HG02885 (cell line): ENCODE measurements at regions not wholly inside any gene's neighbourhood (a gene's known extent, or its start where the extent isn't known, plus 50 kb on each side); places are given as distances from the start of the nearest gene placed in this dataset.

Source experiments
- ATAC-seq: cut with Tn5 transposase; IDR thresholded peaks from one replicate; pipeline ENCODE4 v1.9.1; 2021; ENCODE audit warnings: mild to moderate bottlenecking; ENCODE audit not compliant: unreplicated experiment, poor library complexity

- no peak for ATAC-seq
Observed at GRCh38 chr13:59483501-59484145, 680.1 kb downstream of the DIAPH3 start.

- ATAC-seq, result no peak
Observed at GRCh38 chr13:59487883-59488282, 675.8 kb downstream of the DIAPH3 start.

DNA sequence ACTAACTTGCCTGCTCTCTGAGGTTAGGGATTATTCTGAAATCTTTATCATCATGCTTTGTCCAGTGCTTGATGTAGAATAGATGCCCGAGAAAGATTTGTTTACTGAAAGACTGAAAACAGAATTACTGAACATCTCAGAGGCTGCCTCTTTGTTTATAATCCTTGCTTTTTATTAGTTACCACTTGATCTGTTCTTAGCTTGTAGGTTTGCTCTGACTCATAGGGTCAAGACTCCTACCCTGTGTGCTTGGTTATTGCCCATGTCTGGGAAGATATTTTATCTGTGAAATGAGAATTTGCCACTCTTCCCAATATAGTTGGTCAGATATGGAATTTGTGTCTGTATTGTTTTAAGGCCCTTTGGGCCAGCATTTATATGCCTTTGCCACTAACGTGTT is 675.3 kb downstream of the DIAPH3 start:
- ATAC-seq, result no peak

- no peak for ATAC-seq
Observed at GRCh38 chr13:59490651-59491050, 673.1 kb downstream of the DIAPH3 start.

DNA sequence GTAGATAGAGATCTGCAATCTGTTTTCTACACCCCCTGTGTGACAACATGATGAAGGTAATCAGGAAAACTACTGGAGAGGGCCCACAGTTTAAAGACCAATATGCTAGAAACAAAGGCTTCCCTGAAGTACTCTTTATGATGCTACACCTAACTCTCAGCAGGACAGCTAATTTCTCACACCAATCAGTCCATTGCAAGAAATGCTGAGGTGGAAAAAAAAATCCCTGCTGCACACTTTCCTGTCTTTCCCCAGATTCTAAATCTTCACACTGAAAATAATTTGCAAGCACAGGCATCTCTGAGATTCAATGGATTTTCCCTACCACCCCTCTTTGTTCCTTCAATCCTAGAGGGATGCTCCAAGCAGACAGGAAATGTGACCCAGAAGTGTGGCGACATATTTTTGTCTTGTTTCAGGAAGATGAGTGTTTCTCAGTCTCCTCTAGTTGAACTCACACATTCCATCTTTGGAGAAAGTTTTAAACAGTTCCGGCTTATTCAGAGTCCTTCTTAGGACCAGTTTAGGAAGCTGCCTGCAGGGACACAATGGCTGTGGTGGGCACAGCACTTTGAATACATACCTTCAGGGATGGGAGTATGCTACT is 671.6 kb downstream of the DIAPH3 start:
- no peak for ATAC-seq

GRCh38 chr13:59493436-59493965 is 670.2 kb downstream of the DIAPH3 start:
- no peak for ATAC-seq

DNA sequence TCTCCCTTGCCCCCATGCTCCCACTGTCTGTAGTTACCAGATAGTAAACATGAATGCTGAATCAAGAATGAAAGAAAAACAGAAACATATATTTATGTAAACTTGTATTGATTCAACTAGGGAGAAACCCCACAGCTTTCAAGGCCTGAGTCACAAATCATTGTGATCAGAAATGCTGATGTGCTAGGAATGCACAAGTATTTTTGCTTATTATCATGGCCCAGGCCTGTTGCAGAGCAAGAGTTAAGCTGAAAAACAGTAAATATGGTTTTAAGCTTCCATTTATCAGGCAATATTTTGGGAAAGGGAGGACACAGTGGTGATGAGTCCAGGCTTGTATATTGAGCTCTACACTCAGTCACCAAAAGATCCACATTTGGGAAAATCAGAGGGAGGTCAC is 669.6 kb downstream of the DIAPH3 start:
- no peak for ATAC-seq

DNA sequence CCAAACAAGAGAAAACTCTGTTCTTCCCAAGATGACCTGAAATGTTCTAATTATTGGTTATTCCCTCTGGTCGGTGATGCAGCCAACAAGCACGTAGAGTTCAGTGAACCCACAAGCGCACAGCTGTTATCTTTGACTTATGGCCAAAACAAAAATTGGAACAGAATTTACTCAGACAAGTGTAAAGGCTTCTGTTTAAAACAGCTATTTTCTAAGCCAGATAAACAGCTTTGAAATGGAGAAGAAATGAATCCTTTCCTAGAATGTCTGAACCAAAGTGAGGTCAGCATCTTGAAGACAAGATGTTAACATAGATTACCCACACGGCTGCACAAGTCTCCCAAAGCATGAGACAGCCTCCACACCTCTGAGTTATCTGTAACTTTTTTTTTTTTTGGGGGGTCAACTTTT is 669.2 kb downstream of the DIAPH3 start:
- ATAC-seq, result no peak

DNA sequence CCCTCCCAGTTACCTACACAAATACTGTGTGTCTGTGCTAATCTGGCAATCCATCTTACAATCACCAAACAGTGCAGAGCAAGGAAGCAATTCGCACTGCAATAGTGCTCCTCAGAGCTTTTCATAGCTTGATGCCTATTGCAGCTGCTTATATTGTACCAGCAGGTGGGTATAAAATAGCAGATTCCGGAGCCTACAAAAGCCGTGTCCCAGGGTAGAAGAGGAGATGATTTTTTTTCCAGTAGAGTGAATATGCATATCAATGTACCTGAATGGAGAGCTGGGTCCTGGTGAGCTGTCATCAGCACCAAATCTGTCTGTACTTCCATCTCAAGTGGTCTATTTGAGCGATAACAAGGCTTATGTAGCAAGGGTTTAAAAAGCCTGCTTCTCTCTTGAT is 668.4 kb downstream of the DIAPH3 start:
- no peak for ATAC-seq

DNA sequence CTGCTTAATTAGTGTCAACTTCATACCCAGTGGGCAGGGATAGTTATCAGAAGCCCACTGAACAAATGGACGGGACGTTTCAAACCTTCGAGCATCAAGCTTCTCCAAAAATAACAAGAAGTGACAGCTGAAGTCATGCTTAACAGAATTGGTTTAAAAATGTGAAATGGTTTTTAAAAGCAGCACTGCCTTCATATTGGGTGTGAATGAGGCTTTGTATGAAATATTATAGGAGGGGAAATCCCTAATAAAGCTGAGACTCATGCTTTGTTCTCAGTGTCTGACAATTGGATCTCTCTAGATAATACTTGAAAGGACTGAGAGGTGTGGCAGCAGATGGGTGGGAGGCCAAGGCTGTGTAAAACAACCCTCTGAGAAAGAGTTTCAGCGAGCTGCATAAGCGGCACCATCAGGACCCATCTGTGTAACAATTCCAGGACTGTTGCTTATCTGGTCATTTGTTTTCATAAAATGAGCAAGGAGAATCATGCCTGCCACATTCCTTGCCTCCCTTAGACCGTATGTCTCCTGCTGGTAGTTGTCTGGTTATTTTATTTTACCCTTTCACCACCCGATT is 667.7 kb downstream of the DIAPH3 start:
- no peak for ATAC-seq

GRCh38 chr13:59497621-59498247 is 666.0 kb downstream of the DIAPH3 start:
- no peak for ATAC-seq

DNA sequence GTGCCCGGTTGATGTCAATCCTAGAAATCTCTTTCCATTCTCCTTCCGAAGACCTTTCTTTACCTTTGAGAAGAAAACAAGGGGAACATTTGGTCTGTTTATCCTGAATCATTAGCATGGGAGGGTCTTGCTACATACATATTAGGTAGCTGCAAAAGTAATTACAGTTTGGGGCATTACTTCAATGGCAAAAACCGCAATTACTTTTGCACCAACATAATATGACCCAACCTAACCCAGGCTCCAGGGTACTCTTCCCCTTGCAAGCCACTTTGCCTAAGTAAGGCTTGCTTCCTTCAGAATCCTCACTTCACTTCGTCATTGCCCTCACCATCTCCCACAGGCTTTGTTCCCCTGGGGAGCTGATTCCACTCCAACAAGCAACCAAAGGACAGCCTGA is 662.7 kb downstream of the DIAPH3 start:
- ATAC-seq, result no peak

DNA sequence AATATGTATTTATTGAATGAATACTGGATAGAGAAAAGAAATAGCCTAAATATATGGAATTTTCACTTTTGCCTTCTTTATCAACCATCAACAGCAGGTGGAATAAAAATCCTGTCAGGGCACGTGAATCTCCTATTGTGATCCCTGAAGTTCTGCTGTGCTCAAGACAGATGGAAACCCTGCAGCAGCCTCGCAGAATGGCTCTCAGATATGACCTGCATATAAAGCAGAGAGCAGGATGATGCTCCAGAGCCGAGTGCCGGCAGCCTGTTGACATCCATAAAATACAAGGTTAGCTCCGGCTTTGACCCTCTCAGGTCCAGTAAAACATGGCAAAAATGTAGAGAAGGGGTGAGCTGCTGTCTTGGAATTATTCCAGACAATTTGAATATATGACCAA is 659.3 kb downstream of the DIAPH3 start:
- ATAC-seq, result no peak

DNA sequence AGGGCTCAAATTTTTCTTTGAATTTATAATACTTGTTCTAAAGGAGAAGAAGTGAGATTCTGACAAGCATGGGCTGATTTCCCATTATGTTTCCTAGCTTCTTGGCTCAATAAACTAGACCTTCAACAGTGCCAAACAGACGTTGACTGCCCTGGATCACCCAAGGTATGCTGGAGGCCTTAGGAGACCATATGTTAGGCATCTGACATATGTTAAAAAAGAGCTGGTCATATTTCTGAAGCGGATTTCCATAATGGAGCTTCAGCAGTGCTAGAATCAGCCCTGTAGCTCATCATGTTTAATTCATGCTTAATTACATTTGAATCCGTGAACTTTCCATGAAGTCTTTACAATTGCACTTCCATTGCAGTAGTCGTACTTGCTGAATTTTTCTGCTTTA is 653.3 kb downstream of the DIAPH3 start:
- no peak for ATAC-seq

DNA sequence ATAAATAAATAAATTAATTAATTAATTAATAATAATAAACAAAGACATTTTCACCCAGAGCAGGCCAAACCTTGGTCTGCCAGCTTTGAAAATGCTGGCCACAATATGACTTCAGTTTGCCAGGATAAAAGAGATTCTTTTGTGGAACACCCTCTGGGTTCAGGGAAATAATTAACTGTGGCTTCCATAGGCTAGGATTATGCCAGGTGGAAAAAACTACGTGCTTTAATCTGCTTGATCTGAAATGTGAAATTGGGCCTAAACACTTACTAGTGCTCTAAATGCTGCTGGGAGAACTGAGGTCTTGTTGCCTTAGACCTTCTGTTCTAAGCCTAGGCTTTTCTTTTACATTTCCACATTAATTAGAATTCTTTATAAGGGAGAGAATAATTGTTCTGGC is 650.0 kb downstream of the DIAPH3 start:
- ATAC-seq, result no peak

DNA sequence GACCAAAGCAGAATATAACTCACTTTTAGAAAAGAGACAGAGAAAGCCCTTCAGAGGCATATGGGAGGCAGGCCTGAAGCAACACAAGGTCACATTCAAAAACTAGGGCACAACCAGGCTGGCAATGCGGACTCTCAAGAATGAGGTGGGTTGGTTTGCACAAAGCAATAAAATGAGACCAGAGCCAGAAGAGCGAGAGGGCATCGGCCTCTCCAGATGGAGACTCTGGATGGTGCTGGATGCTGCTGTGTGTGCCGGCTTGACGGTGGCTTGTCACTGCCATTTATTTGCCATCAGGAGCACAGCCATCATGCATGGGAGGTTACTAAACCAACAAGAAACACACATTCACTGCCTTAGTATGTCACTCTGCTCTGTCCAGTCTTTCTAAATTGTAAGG is 649.4 kb downstream of the DIAPH3 start:
- ATAC-seq, result no peak

DNA sequence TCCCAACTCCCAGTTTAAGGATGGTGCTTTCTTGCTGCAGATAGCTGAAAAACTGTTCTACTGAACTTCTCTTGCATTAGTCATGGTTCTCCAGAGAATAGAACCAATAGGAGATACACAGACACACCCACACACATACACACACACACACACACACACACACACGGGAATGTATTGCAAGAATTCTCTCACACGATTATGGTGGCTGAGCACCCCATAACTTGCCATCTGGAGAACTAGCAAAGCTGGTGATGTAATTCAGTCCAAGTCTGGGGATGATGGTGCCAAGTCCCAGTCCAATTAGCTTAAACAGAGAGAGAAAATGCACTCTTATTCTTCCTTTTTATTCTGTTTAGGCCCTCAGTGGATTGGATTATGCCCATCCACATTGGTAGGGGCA is 643.9 kb downstream of the DIAPH3 start:
- no peak for ATAC-seq

- ATAC-seq, result no peak
Observed at GRCh38 chr13:59521549-59521948, 642.2 kb downstream of the DIAPH3 start.

- no peak for ATAC-seq
Observed at GRCh38 chr13:59522652-59523051, 641.1 kb downstream of the DIAPH3 start.

GRCh38 chr13:59527500-59527899 is 636.2 kb downstream of the DIAPH3 start:
- ATAC-seq, result no peak

DNA sequence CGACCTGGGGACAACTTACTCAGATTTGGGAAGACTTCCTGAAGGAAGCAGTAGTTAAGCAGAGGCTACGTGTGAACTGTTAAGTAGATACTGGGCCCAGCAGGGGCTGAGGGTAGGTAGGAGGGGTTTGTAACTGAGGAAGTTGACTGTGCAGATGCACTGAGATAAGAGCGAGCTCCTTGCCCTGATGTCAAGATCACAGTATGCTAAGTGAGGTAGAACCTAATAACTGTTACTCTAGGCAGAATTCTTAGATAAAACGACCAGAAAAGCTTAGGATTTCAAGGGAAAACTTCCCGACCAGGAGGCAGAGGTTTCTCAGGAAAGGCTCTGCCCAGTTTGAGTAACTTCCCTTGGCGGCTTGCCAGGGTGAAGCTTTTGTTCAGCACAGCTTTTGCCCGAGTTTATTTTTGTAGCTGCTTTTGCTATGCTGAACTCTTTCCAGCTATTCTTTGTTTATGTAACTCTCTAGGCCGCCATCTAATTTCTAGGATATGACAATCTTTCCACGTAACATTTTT is 632.1 kb downstream of the DIAPH3 start:
- ATAC-seq, result no peak
